ENCODE measurements at regions not wholly inside any gene's neighbourhood (a gene's known extent, or its start where the extent isn't known, plus 50 kb on each side); places are given as distances from the start of the nearest gene placed in this dataset.
"Not testable (repeated sequence)": the region's sequence is repeated elsewhere in the genome, so short reads cannot be mapped to it uniquely, and the experiment has no call there.

DNA sequence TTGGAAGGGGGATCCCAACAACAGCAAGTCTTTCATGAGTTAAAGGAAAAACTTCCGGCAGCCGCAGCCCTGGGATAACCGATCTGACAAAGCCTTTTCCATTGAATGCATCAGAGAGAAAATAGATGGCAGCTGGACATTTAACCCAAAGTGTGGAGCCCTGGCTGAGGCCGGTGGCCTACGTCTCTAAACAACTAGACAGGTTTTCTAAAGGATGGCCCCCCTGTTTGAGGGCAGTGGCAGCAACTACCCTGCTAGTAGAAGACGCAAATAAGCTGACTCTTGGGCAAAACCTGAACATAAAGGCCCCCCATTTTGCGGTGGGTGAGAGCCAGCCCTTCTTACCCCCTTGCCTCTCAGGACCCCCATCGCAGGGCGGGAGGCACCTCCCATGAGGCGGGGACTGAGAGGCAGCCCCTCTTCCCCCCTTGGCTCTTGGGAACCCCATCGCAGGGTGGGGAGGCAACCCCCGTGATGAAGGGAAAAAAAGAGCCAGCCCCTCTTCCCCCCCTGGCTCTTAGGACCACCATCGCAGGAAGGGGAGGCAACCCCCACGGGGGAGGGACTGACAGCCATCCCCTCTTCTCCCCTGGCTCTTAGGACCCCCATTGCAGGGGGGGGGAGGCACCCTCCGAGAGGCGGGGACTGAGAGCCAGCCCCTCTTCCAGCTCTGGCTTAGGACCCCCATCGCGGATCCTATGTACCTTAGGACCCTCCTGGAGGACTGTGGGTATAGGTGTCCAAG, 2422.9 kb upstream of the PCDH20 start:
- H3K4me1 Mint-ChIP-seq, result no peaks in the 10 kb centered on the region
- no peak for DNase-seq
- no peak overlapping the region for H3K4me3 Mint-ChIP-seq
- H3K36me3 Mint-ChIP-seq (ENCODE audit: low read depth), result no peaks in the 10 kb centered on the region
- peaks cover 8% of the 10 kb centered on the region for H3K9me3 Mint-ChIP-seq
- H3K27ac Mint-ChIP-seq, result no peak overlapping the region
- TF ChIP-seq, protein P1, sequence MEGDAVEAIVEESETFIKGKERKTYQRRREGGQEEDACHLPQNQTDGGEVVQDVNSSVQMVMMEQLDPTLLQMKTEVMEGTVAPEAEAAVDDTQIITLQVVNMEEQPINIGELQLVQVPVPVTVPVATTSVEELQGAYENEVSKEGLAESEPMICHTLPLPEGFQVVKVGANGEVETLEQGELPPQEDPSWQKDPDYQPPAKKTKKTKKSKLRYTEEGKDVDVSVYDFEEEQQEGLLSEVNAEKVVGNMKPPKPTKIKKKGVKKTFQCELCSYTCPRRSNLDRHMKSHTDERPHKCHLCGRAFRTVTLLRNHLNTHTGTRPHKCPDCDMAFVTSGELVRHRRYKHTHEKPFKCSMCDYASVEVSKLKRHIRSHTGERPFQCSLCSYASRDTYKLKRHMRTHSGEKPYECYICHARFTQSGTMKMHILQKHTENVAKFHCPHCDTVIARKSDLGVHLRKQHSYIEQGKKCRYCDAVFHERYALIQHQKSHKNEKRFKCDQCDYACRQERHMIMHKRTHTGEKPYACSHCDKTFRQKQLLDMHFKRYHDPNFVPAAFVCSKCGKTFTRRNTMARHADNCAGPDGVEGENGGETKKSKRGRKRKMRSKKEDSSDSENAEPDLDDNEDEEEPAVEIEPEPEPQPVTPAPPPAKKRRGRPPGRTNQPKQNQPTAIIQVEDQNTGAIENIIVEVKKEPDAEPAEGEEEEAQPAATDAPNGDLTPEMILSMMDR (IDR thresholded peaks at IDR 0.05), result no peak
- no peaks in the 10 kb centered on the region for H3K27me3 Mint-ChIP-seq (ENCODE audit: low read depth, poor library complexity)

- H3K27ac Mint-ChIP-seq; H3K36me3 Mint-ChIP-seq (ENCODE audit: low read depth); H3K4me3 Mint-ChIP-seq; H3K9me3 Mint-ChIP-seq; H3K27me3 Mint-ChIP-seq (ENCODE audit: low read depth, poor library complexity); DNase-seq; H3K4me1 Mint-ChIP-seq: not testable (repeated sequence)
Observed at GRCh38 chr13:63837701-63838100, 2422.1 kb upstream of the PCDH20 start.

GRCh38 chr13:63829609-63830008, 2414.0 kb upstream of the PCDH20 start:
- not testable (repeated sequence) for H3K4me1 Mint-ChIP-seq; H3K4me3 Mint-ChIP-seq; H3K9me3 Mint-ChIP-seq; H3K27ac Mint-ChIP-seq; H3K36me3 Mint-ChIP-seq (ENCODE audit: low read depth); H3K27me3 Mint-ChIP-seq (ENCODE audit: low read depth, poor library complexity); DNase-seq

- H3K36me3 Mint-ChIP-seq (ENCODE audit: low read depth); H3K4me3 Mint-ChIP-seq; H3K27ac Mint-ChIP-seq; H3K4me1 Mint-ChIP-seq; H3K9me3 Mint-ChIP-seq; H3K27me3 Mint-ChIP-seq (ENCODE audit: low read depth, poor library complexity); DNase-seq: not testable (repeated sequence)
Observed at GRCh38 chr13:63821785-63822184, 2406.1 kb upstream of the PCDH20 start.

DNA sequence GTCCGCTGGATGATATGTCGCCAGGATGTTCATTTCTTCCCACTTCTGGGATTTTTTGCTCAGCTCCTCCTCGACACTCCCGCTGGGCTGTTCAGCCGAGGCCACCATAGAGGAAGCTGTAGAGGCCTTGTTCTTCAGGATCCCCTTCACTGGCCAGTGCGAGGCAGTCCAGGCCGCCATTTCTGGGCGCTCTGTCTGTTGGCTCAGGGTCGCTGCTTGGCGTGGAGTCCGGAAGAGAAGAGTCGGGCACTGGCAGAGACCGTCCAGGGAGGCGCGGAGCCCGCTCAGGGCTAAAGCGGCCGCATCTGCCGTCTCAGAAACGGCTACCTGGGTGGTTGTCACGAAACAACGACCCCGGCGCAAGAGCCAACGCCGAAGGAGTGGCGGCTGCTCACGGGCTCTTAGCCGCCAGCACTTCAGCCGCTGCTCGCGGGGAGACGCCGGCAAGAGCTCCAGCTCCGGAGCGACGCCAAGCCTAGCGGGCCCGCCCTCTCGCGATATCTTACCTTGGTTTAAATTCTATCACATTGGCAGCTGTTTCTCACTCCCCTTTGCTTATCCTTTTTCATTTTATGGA, 2395.9 kb upstream of the PCDH20 start:
- not testable (repeated sequence) for H3K4me3 Mint-ChIP-seq; H3K4me1 Mint-ChIP-seq; H3K9me3 Mint-ChIP-seq; H3K36me3 Mint-ChIP-seq (ENCODE audit: low read depth); DNase-seq; H3K27ac Mint-ChIP-seq; H3K27me3 Mint-ChIP-seq (ENCODE audit: low read depth, poor library complexity)

DNA sequence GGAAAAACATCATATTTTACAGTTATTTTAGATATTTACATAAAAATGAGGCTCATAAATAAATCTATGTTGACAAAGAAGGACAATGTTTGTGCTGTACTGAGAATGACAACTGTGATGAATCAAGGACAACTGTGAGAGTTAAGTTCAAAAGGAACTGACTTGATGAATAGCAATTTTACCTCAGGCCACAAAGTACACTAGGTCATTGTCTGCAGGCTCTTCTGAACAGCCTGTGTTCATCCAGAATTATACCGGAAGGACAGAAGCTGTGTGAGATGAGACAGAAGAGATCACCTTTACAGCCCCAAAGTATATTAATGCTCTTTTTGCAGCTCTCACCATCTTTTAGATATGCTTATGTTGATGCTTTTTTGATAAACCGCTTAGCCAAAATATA, 2375.5 kb upstream of the PCDH20 start:
- H3K4me1 Mint-ChIP-seq; H3K4me3 Mint-ChIP-seq; H3K36me3 Mint-ChIP-seq (ENCODE audit: low read depth); H3K9me3 Mint-ChIP-seq; H3K27ac Mint-ChIP-seq; DNase-seq; H3K27me3 Mint-ChIP-seq (ENCODE audit: low read depth, poor library complexity): not testable (repeated sequence)

GRCh38 chr13:63774133-63774532, 2358.5 kb upstream of the PCDH20 start:
- no peak overlapping the region for H3K27ac Mint-ChIP-seq
- H3K27me3 Mint-ChIP-seq (ENCODE audit: low read depth, poor library complexity), result peaks cover 3% of the 10 kb centered on the region
- peaks cover 8% of the 10 kb centered on the region for H3K4me1 Mint-ChIP-seq
- H3K4me3 Mint-ChIP-seq, result no peak overlapping the region
- DNase-seq, result no peak
- H3K9me3 Mint-ChIP-seq, result peaks cover 3% of the 10 kb centered on the region
- no peaks in the 10 kb centered on the region for H3K36me3 Mint-ChIP-seq (ENCODE audit: low read depth)
- TF ChIP-seq, protein P1 (IDR thresholded peaks at IDR 0.05), result no peak

GRCh38 chr13:63773476-63773875, 2357.8 kb upstream of the PCDH20 start:
- H3K36me3 Mint-ChIP-seq (ENCODE audit: low read depth), result no peaks in the 10 kb centered on the region
- TF ChIP-seq, protein P1 (IDR thresholded peaks at IDR 0.05), result no peak
- no peak for DNase-seq
- peaks cover 3% of the 10 kb centered on the region for H3K27me3 Mint-ChIP-seq (ENCODE audit: low read depth, poor library complexity)
- no peaks in the 10 kb centered on the region for H3K9me3 Mint-ChIP-seq
- peaks cover 8% of the 10 kb centered on the region for H3K4me1 Mint-ChIP-seq
- H3K27ac Mint-ChIP-seq, result no peak overlapping the region
- no peak overlapping the region for H3K4me3 Mint-ChIP-seq

DNA sequence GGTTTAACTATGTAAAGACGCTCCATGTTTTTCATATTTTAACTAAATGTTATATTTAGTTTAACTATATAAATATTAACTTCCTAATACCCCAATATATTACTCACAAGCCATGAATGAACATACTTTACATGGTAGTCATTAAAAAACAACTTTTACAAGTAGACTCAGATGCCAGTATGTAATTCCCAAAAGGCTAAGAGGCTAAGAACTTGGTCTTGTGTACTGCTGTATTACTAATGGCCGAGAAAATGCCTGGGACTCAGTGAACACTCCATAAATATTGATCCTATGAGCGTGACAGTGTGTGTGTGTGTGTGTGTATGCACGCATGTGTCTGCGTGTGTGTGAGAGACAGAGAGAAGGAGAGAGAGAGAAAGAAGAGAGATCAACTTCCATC, 2342.0 kb upstream of the PCDH20 start:
- not testable (repeated sequence) for H3K4me3 Mint-ChIP-seq; DNase-seq; H3K27me3 Mint-ChIP-seq (ENCODE audit: low read depth, poor library complexity); H3K4me1 Mint-ChIP-seq; H3K36me3 Mint-ChIP-seq (ENCODE audit: low read depth); H3K9me3 Mint-ChIP-seq; H3K27ac Mint-ChIP-seq

- H3K27ac Mint-ChIP-seq; H3K36me3 Mint-ChIP-seq (ENCODE audit: low read depth); H3K27me3 Mint-ChIP-seq (ENCODE audit: low read depth, poor library complexity); H3K9me3 Mint-ChIP-seq; DNase-seq; H3K4me1 Mint-ChIP-seq; H3K4me3 Mint-ChIP-seq: not testable (repeated sequence)
Observed at GRCh38 chr13:63749857-63750256, 2334.2 kb upstream of the PCDH20 start.

GRCh38 chr13:63741814-63742101, 2326.1 kb upstream of the PCDH20 start:
- H3K27ac Mint-ChIP-seq; H3K27me3 Mint-ChIP-seq (ENCODE audit: low read depth, poor library complexity); H3K36me3 Mint-ChIP-seq (ENCODE audit: low read depth); DNase-seq; H3K4me1 Mint-ChIP-seq; H3K4me3 Mint-ChIP-seq: not testable (repeated sequence)
- H3K9me3 Mint-ChIP-seq, result peaks cover 14% of the 10 kb centered on the region
